ENCODE measurements at regions not wholly inside any gene's neighbourhood (a gene's known extent, or its start where the extent isn't known, plus 50 kb on each side); places are given as distances from the start of the nearest gene placed in this dataset.
"Not testable (repeated sequence)": the region's sequence is repeated elsewhere in the genome, so short reads cannot be mapped to it uniquely, and the experiment has no call there.

GRCh38 chr13:69649063-69649392 lies 458.6 kb upstream of the ATXN8OS start:
- no peak for DNase-seq

- no peak for DNase-seq
These were observed 459.1 kb upstream of the ATXN8OS start for GRCh38 chr13:69648340-69649062.

- no peak for DNase-seq
These were observed 463.2 kb upstream of the ATXN8OS start for GRCh38 chr13:69644447-69644846.

- no peak for DNase-seq
These were observed 465.9 kb upstream of the ATXN8OS start for GRCh38 chr13:69641773-69642172.

- DNase-seq = no peak
These were observed 474.6 kb upstream of the ATXN8OS start for GRCh38 chr13:69633044-69633443.

GRCh38 chr13:69623973-69624372 lies 483.7 kb upstream of the ATXN8OS start:
- DNase-seq = no peak

- DNase-seq = no peak
These were observed 488.0 kb upstream of the ATXN8OS start for GRCh38 chr13:69619651-69620050.

- no peak for DNase-seq
These were observed 488.8 kb upstream of the ATXN8OS start for GRCh38 chr13:69618838-69619237.

GRCh38 chr13:69618393-69618792 lies 489.2 kb upstream of the ATXN8OS start:
- no peak for DNase-seq

- no peak for DNase-seq
These were observed 490.0 kb upstream of the ATXN8OS start for GRCh38 chr13:69617587-69617986.

- DNase-seq = no peak
These were observed 491.2 kb upstream of the ATXN8OS start for GRCh38 chr13:69616396-69616795.

- DNase-seq = not testable (repeated sequence)
These were observed 492.6 kb upstream of the ATXN8OS start for GRCh38 chr13:69615055-69615454.

GRCh38 chr13:69604698-69605097 lies 502.9 kb upstream of the ATXN8OS start:
- no peak for DNase-seq

- DNase-seq = no peak
These were observed 504.3 kb upstream of the ATXN8OS start for GRCh38 chr13:69603144-69603853.

- DNase-seq = no peak
These were observed 506.0 kb upstream of the ATXN8OS start for GRCh38 chr13:69601661-69602060.

- DNase-seq = no peak
These were observed 506.8 kb upstream of the ATXN8OS start for GRCh38 chr13:69600811-69601210.

- no peak for DNase-seq
These were observed 510.5 kb upstream of the ATXN8OS start for GRCh38 chr13:69597088-69597487.

- DNase-seq = no peak
These were observed 512.4 kb upstream of the ATXN8OS start for GRCh38 chr13:69595181-69595580.

- no peak for DNase-seq
These were observed 516.2 kb upstream of the ATXN8OS start for GRCh38 chr13:69591437-69591836.

GRCh38 chr13:69589531-69590235 lies 517.9 kb upstream of the ATXN8OS start:
- no peak for DNase-seq

GRCh38 chr13:69585656-69586055 lies 522.0 kb upstream of the ATXN8OS start:
- DNase-seq = no peak

GRCh38 chr13:69580255-69580654 lies 527.4 kb upstream of the ATXN8OS start:
- no peak for DNase-seq

GRCh38 chr13:69579351-69579750 lies 528.3 kb upstream of the ATXN8OS start:
- DNase-seq = no peak
